NCI-H1105 treated with DMSO at 0.1 percent for 48 hours (cell line): ENCODE measurements at regions not wholly inside any gene's neighbourhood (a gene's known extent, or its start where the extent isn't known, plus 50 kb on each side); places are given as distances from the start of the nearest gene placed in this dataset.

ENCODE experiments used
- DNase-seq: peaks from one replicate; lab custom pipeline; 2025; lab: John Stamatoyannopoulos, UW

DNA sequence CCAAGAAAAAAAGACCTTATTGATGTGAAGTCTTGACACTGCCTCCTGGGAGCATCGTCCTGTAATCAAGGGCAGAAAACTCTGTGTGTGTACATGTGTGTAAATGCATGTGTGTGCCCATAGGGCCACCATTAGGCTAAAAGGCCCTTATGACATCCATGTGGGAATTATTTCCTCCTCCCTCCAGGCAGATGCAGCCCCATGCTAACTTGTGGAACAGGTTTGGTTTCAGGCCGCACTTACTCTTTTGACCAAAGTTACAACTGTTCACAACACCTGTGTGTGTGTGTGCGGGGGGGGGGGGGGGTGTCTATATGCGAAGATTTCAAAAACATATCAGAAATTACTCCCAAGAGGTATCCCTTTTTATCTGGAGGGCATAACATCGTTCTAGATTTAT, 87.4 kb upstream of the SLC14A2 start:
- no peak for DNase-seq

DNA sequence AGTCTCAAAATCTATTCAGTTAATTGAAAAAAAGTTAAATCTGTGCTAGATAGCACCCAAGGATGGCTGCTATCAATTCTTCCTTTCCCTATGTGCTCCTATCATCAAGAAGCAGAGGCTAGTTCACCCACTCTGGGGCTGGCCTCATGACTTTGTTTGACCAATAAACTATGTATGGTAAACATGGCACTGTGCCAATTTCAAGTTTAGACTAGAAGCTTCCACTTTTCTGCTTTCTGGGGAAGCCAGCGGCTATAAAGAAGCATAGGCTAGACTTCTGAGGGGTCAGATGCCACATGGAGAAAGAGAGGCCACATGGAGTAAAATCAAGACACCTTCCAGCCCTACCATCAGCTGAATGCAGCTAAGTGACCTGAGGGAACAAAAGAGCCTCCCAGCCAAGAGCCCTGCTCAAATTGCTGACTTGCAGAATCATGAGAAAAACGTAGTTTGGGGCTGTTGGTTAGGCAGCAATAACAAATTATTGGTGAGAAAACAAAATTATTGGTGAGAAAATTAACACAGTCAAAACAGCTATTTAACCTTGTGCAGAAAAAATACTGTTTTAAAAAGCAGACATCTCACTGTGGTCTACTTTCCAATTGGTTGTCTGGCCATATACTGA, 86.5 kb upstream of the SLC14A2 start:
- no peak for DNase-seq

DNA sequence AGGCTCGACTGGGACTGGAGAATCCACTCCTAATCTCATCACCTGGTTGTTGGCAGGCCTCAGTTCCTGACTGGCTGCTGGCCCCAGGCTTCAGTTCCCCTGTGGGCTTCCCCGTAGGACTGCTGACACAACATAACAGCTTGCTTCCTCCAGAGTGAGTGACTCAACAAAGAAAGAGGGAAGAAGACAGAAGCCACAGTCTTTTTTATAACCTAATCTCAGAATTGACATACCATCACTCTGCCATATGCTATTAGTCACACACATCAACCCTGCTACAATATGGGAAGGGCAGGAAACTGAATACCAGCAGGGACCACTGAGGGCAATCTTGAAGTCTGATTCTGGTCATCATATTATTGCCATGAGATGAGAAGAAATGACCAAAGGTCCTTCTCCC, 76.8 kb upstream of the SLC14A2 start:
- no peak for DNase-seq

DNA sequence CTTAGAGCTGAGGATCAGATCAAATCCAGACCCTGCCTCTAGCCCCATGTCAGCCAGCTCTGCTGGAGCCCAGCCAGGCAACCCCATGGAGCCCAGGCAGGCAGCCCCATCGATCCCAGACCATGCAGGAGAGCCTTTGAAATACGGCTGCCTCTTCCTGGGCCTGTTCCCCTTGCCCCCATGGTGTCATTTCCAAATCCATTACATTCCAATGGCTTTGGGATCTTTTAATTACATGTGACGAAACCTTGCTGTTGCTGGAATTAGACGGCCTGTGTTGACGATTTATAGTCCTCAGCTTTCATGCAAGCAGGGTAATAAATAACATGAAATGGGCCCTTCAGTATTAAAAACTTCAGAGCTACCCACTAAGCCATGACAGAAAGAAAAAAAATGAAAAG, 75.8 kb upstream of the SLC14A2 start:
- DNase-seq, result no peak

DNA sequence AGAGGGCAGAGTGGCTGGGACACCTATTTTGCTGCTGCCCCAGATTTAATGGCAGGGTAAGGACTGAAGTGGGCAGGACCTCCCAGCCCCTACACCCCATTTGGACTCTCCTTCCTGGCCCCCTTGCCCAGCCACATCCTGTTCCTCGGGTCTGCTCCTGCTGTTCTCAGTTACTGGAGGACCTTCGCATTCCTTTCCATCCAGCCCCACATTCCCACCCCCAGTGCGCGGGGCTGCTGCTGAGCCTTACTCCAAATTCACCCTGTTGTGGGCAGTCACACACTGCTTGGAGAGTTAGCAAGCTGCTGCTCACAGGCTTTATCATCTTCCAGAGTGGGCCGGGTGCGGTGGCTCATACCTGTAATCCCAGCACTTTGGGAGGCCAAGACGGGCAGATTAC, 75.2 kb upstream of the SLC14A2 start:
- DNase-seq, result no peak

DNA sequence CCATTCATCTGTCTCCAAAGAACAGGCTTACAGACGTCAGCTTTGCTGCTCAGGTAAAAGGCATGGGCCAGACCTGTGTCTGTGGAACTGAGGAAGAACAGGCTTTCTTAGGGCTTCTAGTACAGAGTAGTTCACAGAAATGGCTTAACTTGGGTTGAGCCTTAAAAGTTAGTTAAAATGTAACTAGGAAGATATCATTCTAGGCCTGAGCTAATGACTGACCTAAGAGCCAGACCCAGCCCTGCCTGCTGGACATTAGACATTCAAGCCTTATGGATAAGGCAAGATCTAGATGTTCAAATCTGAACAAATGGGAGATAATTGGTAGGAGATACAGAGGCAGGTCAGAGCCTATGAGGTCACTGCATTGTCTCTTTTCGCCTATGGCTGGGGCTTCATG, 73.9 kb upstream of the SLC14A2 start:
- DNase-seq, result no peak

DNA sequence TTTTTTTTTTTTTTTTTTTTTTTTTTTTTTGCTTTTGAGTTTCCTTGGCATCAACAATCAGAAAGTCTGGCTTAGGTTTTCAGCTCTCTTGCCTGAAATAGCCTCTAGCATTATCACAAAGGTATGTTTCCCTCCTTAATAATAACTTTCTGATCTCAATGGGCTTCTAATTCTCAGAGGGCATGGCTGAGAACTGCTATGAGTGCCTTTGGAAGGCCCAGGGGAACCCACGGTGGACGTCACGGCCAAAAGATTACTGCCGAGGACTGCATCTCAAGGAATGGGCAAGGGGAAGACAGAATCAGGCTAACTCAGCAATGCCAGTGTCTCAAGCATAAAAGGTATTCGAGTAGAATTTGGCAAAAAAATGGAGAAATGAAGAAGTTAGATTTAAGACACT, 73.2 kb upstream of the SLC14A2 start:
- no peak for DNase-seq

DNA sequence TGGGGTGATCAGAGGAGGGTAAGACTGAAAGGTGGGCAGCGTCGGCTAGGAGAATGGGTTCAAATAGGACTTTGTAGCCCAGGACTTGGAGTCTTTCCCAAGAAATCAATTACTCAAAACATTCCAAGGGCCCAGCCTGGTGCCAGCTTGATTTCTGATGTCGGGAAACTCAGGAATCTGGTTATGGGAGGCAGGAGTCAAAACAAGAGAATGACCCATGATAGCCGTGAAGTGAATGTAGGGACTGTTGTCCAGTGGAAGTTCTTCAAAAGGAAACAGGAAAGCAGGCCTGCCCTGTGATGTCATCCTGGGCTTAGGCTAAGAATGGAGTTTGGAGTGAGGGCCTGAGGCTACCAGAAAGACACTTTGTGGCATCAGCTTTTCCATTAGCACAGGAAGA, 67.4 kb upstream of the SLC14A2 start:
- DNase-seq, result no peak

DNA sequence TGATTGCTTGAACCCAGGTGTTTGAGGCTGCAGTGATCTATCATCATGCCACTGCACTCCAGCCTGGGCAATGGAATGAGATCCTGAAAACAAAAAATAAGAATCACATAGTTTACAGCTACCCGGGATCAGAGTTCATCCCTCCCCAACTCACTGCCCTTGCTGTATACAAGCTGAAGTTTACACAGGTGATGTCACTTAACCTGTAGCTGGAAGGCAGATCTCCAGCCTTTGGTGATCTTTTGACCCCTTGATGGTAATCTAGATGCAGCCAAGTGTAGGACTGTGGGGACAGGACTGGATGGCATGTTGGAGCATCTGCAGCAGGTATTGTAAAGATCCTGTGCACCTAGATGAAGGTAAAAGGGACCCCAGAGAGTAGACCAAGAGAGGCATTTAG, 66.7 kb upstream of the SLC14A2 start:
- DNase-seq, result no peak

DNA sequence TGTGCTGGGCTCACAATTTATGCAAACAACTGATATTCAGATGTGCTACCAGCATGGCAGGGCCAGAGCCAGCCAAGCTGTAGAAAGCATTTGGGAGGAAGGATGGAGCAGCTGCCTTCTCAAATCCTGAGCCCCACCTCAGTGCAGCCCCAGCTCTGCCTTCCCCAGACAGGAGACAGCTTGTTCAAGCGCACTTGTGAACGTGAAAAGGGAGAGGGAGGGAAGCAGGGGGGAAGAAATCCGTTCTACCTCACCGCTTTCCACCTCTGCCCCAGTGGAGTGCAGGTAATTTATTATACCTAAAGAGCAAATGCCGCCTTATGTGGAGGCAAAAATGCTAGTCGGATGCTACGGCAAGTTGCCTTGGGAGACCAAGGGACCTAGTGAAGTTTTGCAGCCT, 66.0 kb upstream of the SLC14A2 start:
- no peak for DNase-seq

DNA sequence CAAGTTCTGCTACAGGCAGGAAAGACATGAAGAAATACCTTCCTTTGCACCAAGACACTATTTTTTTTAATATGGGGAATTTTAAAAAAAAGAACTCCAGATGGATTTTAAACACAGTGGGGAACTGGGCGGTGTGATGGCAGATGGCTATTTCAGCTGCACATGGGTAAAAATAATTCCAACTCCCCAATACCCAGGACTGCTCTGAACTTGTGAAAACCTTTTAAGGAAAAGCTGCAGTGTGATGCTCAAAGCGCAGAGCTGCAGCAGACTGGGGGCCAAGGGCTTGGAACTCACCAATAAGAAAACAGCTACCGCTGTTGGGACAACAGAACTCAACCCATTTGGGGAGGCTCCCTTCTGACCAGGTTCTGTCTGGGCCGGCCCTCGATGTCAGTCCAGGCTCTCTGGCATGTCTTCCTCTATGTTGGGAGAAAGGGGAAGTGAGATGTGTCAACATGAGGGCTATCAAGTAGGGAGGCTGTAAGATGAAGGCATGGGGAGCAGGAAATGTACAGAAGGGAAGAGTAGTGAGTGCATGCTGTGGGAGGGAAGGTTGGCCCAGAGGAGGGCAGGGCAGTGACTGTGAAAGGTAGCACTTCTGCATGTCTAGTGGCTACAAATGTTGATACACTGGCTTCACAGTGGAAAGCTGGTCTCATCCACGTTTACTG, 64.0 kb upstream of the SLC14A2 start:
- DNase-seq, result no peak

DNA sequence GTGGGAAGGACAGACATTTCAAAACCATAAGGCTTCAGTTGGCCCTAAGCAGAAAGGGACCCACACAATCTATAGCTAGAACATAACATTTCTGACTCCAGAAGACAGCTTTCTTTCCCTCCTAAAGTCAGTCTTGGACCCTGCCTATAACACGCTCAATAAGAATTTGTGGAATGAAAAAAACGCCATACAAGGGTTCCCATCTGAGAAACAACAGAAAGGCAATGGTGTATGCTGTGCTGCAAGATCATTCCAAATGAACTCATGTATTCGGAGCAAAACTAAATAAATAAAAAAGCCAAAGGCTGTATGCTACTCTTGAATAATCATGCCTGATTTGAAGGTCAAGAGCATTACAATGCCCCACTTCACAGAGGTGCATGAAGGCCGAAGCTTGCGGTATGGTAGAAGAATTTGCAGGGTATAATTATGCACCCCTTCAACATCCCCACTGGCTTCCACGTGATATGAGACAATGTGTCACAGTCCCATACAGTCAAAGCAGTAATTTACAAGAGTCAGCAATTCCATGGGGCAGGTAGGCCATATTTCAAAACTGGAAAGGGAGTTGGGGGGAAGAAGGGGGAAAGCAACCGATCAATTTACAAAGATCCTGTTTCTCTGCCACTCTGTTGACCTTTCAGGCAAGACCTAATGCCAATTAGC, 61.4 kb upstream of the SLC14A2 start:
- no peak for DNase-seq

DNA sequence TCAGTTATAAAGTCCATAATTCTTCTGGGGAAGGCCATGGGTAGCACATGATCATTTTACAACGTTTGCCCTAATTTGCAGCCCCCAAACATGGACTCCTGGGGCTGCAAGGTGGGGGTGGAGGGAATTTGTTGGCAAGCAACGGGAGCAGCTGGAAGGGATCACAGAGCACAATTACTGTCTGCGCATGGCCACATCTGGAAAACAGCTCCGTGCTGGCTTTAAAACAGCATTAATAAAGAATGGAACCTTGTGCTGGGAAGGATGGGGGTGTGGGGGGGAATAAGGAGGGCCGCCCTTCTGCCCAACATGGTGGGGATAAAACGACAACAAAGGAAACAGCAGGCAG, 60.9 kb upstream of the SLC14A2 start:
- DNase-seq, result no peak

DNA sequence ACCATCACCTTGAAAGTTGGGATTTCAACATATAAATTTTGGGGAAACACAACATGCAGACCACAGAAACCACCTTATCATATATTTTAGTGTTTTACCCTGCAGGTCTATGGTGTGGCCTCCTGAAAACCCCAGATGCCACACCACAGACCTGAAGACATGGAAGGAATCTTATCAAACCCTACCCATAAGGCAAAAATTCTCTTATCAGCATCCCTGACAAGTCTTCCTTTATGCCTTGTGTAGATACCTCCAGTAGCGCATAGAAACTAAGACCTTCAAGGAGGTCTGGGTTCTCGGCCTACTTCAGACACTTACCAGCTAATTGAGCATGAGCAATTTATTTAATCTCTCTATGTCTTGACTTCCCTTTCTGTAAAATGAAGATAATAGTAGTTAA, 59.1 kb upstream of the SLC14A2 start:
- DNase-seq, result no peak

DNA sequence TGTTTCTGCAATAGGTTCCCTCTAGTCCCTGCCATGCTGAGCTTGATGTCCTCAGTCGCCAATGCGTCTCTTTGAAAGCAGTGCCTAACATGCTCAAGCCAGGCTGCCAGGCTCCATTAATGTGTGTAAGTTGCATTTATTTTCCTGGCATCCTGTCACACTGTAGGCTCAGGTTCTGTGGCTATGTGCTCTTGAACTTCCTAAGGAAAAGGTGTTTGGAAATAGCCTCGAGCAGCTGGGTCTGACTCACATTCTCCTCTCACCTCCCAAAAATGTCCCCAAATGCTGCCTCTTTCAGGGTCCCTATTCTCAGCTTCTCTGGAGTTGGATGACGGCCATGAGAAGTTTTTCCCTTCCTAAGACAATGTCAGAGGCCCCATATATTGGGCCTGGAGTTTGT, 58.0 kb upstream of the SLC14A2 start:
- DNase-seq, result no peak

DNA sequence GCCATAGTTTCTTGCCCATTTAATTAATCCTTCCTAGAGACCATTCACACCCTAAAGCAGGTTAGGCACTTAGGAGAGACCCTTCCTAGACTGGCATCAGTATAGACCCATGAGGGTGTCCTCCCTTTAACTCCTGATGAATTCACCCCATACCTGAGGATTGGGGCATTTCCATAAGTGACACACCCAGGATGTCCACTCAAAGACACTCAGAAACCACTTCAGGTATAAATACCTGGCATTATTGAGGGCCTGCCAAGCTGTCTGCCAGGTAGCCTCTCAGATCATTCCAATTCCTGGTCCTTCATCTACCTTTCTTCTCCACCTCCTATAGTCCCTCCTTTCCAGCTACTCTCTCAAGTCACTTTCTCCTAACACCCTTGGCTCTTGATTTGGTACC, 57.5 kb upstream of the SLC14A2 start:
- DNase-seq, result no peak

DNA sequence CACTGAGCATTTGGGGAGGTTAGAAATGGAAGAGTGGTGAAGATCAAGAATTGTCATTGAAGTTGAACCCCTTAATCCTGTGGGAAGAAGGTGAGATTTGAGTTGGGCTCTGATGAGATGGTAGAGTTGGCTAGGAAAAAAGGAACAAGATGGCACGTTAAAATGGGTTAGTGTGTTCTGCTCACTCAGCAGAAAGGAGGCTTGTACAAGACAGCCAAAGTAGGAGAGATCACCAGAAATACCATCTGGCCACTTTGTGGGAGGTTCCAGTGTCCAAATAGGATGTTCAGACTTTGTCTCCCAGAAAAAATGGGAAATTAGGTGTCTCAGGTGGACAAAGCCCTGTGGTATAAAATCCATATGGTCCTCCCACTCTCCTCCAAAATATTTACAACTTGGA, 56.0 kb upstream of the SLC14A2 start:
- no peak for DNase-seq

DNA sequence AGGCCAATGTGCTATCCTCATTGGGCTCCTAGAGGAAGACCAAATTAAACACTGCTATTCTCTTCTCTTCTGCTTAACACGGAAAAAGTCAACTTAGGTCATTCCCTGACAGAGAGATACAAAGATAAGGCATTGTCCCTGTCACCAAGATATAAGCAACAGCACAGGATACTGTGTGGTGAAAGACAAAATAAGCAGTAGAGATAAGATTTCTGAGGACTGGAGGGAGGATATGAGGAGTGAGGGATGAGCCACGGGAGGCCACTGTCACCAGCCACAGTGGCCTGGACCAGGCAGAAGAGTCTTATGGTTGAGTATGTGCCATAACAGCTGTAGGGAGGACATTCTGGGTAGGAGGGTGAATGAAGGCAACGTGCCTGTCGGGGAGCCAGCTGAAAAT, 54.4 kb upstream of the SLC14A2 start:
- no peak for DNase-seq

DNA sequence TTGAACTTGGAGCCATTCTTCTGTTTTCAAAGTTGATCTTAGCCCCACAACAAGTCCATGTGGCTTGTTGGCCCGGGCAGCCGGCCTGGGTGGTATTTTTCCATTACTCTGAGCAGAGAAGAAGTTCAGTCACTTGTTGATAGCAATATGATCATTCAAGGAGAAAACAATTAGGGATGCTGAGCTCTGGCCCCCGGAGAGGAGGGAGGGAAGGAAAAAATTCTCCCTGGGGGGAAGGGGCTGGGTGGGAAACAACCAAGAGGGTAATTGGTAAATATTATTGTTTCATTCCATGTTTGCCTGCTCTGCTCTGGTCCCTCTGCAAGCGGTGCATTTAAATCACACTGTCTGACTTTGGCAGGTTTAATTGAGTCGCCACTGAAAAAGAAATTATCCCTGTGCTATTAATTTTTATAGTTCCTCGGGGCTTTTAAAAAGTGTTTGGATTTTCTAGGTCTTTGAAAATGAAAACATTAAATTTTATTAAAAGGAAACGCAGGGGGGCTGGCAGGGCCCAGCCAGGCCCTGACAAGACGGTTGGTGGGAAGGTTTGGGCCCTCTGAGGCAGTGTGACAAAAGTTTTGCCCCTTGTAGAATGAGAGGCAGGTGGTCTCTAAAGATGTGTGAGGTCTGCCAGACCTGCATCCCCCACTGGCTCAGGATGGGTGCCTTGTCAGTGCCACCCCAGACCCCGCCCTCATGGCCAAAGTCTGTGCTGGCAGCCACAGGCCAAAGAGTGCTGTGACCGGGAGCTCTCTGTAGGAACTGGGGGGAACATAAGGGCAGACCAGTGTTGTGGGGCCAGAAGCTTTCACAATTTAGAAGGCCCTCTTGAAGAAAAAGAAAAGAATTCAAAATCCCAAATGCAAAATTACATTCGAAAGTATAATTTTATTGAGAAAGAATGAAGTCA, 52.5 kb upstream of the SLC14A2 start:
- no peak for DNase-seq

DNA sequence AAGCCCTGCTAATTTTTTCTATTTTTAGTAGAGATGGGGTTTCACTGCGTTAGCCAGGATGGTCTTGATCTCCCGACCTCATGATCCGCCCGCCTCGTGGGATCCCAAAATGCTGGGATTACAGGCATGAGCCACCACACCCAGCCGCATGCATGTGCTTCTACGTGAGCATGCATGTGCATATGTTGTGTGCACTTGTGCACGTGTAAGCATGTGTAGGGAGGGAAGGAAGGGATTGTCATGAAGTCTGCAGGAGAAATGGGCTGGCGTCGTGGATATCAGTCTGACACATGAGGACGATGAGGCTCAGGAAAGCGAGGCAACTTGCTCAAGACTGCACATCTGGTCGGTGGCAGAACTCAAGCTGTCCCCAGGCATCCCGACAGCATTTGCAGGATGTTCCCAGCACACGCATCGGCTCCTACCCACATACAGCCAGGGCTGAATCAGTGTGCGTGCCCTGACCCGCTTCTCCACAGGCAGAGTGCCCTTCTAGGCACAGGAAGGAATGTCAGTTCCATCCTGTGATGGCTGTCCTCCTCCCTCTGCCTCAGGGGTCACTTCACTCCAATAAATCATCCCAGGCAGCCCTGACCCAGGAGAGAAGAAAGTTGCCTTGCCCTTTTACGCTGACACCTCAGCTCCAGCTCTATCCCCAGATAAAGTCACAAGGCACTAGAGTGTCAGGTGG, 49.9 kb upstream of the SLC14A2 start:
- DNase-seq, result no peak
